ENCODE measurements at regions not wholly inside any gene's neighbourhood (a gene's known extent, or its start where the extent isn't known, plus 50 kb on each side); places are given as distances from the start of the nearest gene placed in this dataset.

GRCh38 chr4:60840020-60840419, 360.1 kb upstream of the ADGRL3 start:
- H3K4me3 Mint-ChIP-seq = no peak overlapping the region
- ATAC-seq (no peak), DNase-seq (no peak)
- H3K27ac Mint-ChIP-seq = no peak overlapping the region
- no peaks in the 10 kb centered on the region for H3K36me3 Mint-ChIP-seq (ENCODE audit: low read depth)
- no peaks in the 10 kb centered on the region for H3K27me3 Mint-ChIP-seq
- H3K4me1 Mint-ChIP-seq = no peaks in the 10 kb centered on the region
- H3K9me3 Mint-ChIP-seq = peaks cover 13% of the 10 kb centered on the region

- no peak overlapping the region for H3K27ac Mint-ChIP-seq
- DNase-seq (no peak), ATAC-seq (no peak)
- H3K4me3 Mint-ChIP-seq = no peak overlapping the region
- no peaks in the 10 kb centered on the region for H3K27me3 Mint-ChIP-seq
- H3K4me1 Mint-ChIP-seq = no peaks in the 10 kb centered on the region
- H3K9me3 Mint-ChIP-seq = peaks cover 18% of the 10 kb centered on the region
- H3K36me3 Mint-ChIP-seq (ENCODE audit: low read depth) = no peaks in the 10 kb centered on the region
Observed at GRCh38 chr4:60846678-60847077, 353.4 kb upstream of the ADGRL3 start.

DNA sequence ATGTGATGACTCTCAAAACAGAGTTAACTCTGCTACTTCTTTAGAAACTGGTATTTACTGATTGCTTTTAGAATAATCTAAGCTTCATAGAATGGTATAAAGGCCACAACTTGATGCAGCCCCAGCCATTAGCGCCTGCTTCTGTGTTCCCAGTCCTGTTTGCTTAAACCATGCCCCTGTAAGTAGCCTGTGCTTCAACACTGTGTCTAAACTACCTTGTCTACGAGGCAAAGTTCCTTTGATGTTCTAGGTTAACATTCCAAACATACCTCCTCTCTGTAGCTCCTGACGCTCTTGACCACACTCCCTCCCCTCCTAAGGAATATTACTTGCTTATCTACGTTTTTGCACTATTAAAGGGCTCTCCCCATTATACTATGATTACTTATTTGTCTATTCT, 352.5 kb upstream of the ADGRL3 start:
- DNase-seq (no peak), ATAC-seq (no peak)
- Mint-ChIP-seq H3K4me1 (no peaks in the 10 kb centered on the region), H3K36me3 (ENCODE audit: low read depth) (no peaks in the 10 kb centered on the region), H3K27me3 (no peaks in the 10 kb centered on the region), H3K27ac (no peak overlapping the region), H3K9me3 (peaks cover 21% of the 10 kb centered on the region), H3K4me3 (no peak overlapping the region)

DNA sequence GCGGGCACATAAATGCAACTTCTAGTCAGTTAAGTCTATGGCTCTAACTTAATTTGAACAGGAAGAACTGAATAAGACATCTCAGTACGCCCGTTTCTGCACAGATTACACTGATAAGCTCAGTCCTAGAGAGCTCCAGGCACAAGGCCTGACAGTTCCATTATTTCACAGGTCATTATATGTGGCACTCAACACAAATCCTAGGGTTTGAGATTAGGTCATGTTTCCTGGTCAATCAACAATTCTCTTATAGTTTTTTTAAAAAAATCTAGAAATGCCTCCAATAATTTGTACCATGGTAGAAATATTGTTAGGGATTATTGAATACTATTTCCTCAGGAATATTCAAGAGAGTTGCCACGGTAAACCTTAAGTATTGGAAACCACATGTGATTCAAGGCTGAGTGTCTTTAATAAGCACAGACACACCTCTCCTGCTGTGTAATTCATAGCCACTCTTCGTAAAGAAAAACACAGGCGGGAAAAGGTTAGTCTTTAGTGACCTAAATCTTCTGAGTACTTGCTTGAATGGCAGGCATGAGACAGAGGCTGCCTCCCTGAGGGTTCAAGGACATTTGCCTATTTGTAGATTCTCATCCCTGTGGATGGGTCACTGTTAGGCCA, 342.9 kb upstream of the ADGRL3 start:
- no peaks in the 10 kb centered on the region for H3K27me3 Mint-ChIP-seq
- ATAC-seq (no peak), DNase-seq (no peak)
- H3K4me3 Mint-ChIP-seq = no peak overlapping the region
- no peaks in the 10 kb centered on the region for H3K4me1 Mint-ChIP-seq
- H3K27ac Mint-ChIP-seq = no peak overlapping the region
- no peaks in the 10 kb centered on the region for H3K36me3 Mint-ChIP-seq (ENCODE audit: low read depth)
- peaks cover 21% of the 10 kb centered on the region for H3K9me3 Mint-ChIP-seq

- no peaks in the 10 kb centered on the region for H3K27me3 Mint-ChIP-seq
- no peak overlapping the region for H3K4me3 Mint-ChIP-seq
- ATAC-seq (no peak), DNase-seq (no peak)
- peaks cover 9% of the 10 kb centered on the region for H3K9me3 Mint-ChIP-seq
- H3K36me3 Mint-ChIP-seq (ENCODE audit: low read depth) = no peaks in the 10 kb centered on the region
- no peaks in the 10 kb centered on the region for H3K4me1 Mint-ChIP-seq
- H3K27ac Mint-ChIP-seq = no peak overlapping the region
Observed at GRCh38 chr4:60863442-60863841, 336.7 kb upstream of the ADGRL3 start.

- Mint-ChIP-seq H3K27ac (no peak overlapping the region), H3K4me3 (no peak overlapping the region), H3K36me3 (ENCODE audit: low read depth) (no peaks in the 10 kb centered on the region), H3K9me3 (peaks cover 9% of the 10 kb centered on the region), H3K27me3 (no peaks in the 10 kb centered on the region), H3K4me1 (no peaks in the 10 kb centered on the region)
- DNase-seq = no peak
- no peak for ATAC-seq
Observed at GRCh38 chr4:60865273-60865672, 334.9 kb upstream of the ADGRL3 start.

GRCh38 chr4:60868232-60868960, 331.7 kb upstream of the ADGRL3 start:
- Mint-ChIP-seq H3K4me3 (no peak overlapping the region), H3K36me3 (ENCODE audit: low read depth) (no peaks in the 10 kb centered on the region), H3K9me3 (peaks cover 12% of the 10 kb centered on the region), H3K27me3 (no peaks in the 10 kb centered on the region), H3K4me1 (no peaks in the 10 kb centered on the region), H3K27ac (no peak overlapping the region)
- ATAC-seq (no peak), DNase-seq (no peak)

DNA sequence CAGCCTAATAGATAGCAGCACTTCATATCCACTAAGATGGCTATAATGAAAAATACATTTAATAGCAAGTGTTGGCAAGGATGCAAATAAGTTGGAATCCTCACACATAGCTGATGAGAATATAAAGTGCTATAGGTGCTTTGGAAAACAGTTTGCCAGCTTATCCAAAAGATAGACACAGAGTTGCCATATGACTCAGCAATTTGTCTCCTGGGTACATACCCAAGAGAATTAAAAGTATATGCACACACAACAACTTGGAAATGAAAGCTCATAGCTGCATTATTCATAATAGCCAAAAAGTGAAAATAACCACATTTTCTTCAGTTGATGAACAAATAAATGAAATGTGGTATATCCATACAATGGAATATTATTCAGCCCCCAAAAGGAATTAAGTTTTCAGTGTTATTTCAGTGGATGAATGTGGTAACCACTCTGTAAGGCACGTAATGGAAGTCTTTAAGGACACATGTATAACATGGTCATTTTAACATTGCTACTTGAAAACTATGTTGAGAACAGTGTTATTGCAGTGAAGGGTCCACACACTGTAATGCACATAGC, 320.9 kb upstream of the ADGRL3 start:
- Mint-ChIP-seq H3K4me1 (no peaks in the 10 kb centered on the region), H3K27me3 (no peaks in the 10 kb centered on the region), H3K9me3 (no peaks in the 10 kb centered on the region), H3K27ac (no peak overlapping the region), H3K36me3 (ENCODE audit: low read depth) (no peaks in the 10 kb centered on the region), H3K4me3 (no peak overlapping the region)
- no peak for DNase-seq
- no peak for ATAC-seq

GRCh38 chr4:60884587-60884986, 315.5 kb upstream of the ADGRL3 start:
- Mint-ChIP-seq H3K9me3 (peaks cover 15% of the 10 kb centered on the region), H3K36me3 (ENCODE audit: low read depth) (no peaks in the 10 kb centered on the region), H3K4me1 (no peaks in the 10 kb centered on the region), H3K27ac (no peak overlapping the region), H3K4me3 (no peak overlapping the region), H3K27me3 (no peaks in the 10 kb centered on the region)
- DNase-seq (no peak), ATAC-seq (no peak)

GRCh38 chr4:60885011-60885410, 315.1 kb upstream of the ADGRL3 start:
- Mint-ChIP-seq H3K9me3 (peaks cover 15% of the 10 kb centered on the region), H3K27ac (no peak overlapping the region), H3K4me3 (no peak overlapping the region), H3K4me1 (no peaks in the 10 kb centered on the region), H3K27me3 (no peaks in the 10 kb centered on the region), H3K36me3 (ENCODE audit: low read depth) (no peaks in the 10 kb centered on the region)
- no peak for DNase-seq
- no peak for ATAC-seq

GRCh38 chr4:60890743-60891142, 309.4 kb upstream of the ADGRL3 start:
- ATAC-seq (no peak), DNase-seq (no peak)
- Mint-ChIP-seq H3K27ac (no peak overlapping the region), H3K9me3 (peaks cover 15% of the 10 kb centered on the region), H3K4me1 (no peaks in the 10 kb centered on the region), H3K27me3 (no peaks in the 10 kb centered on the region), H3K4me3 (no peak overlapping the region), H3K36me3 (ENCODE audit: low read depth) (no peaks in the 10 kb centered on the region)

GRCh38 chr4:60891947-60892346, 308.2 kb upstream of the ADGRL3 start:
- Mint-ChIP-seq H3K4me3 (no peak overlapping the region), H3K9me3 (peaks cover 22% of the 10 kb centered on the region), H3K27ac (no peak overlapping the region), H3K27me3 (no peaks in the 10 kb centered on the region), H3K36me3 (ENCODE audit: low read depth) (no peaks in the 10 kb centered on the region), H3K4me1 (no peaks in the 10 kb centered on the region)
- DNase-seq (no peak), ATAC-seq (no peak)

DNA sequence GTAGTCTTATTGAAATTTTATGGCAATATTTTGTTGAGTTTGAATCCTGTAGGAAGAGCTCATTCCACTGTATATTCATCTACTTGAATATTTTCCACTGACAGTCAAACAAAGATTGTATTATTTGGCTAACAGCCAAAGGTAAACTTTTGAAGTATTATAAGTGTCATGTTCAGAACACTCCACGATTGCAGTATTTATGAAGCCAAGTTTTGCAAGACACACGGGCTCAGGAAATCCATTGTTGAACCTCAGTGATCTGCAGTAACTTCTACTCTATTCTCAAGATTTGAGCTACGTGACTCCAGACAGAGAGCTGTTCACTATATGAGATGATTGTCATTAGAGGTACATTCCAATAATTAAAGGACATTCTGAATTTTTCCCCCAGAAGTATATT, 302.7 kb upstream of the ADGRL3 start:
- Mint-ChIP-seq H3K27ac (no peak overlapping the region), H3K9me3 (peaks cover 18% of the 10 kb centered on the region), H3K36me3 (ENCODE audit: low read depth) (no peaks in the 10 kb centered on the region), H3K27me3 (no peaks in the 10 kb centered on the region), H3K4me3 (no peak overlapping the region), H3K4me1 (no peaks in the 10 kb centered on the region)
- ATAC-seq (no peak), DNase-seq (no peak)

- H3K27ac Mint-ChIP-seq = no peak overlapping the region
- ATAC-seq (no peak), DNase-seq (no peak)
- peaks cover 24% of the 10 kb centered on the region for H3K9me3 Mint-ChIP-seq
- no peaks in the 10 kb centered on the region for H3K27me3 Mint-ChIP-seq
- H3K4me1 Mint-ChIP-seq = no peaks in the 10 kb centered on the region
- no peak overlapping the region for H3K4me3 Mint-ChIP-seq
- no peaks in the 10 kb centered on the region for H3K36me3 Mint-ChIP-seq (ENCODE audit: low read depth)
Observed at GRCh38 chr4:60905162-60905561, 295.0 kb upstream of the ADGRL3 start.

GRCh38 chr4:60911127-60911526, 289.0 kb upstream of the ADGRL3 start:
- no peak for ATAC-seq
- H3K36me3 Mint-ChIP-seq (ENCODE audit: low read depth) = no peaks in the 10 kb centered on the region
- no peak for DNase-seq
- H3K27me3 Mint-ChIP-seq = no peaks in the 10 kb centered on the region
- no peaks in the 10 kb centered on the region for H3K4me1 Mint-ChIP-seq
- H3K27ac Mint-ChIP-seq = no peak overlapping the region
- no peak overlapping the region for H3K4me3 Mint-ChIP-seq
- peaks cover 16% of the 10 kb centered on the region for H3K9me3 Mint-ChIP-seq
